Stomach (tissue), 8 donors: ENCODE measurements at regions not wholly inside any gene's neighbourhood (a gene's known extent, or its start where the extent isn't known, plus 50 kb on each side); places are given as distances from the start of the nearest gene placed in this dataset.
"Not testable (repeated sequence)": the region's sequence is repeated elsewhere in the genome, so short reads cannot be mapped to it uniquely, and the experiment has no call there.

Experiments
- DNase-seq, 2 donors: peaks; one replicate each; pipeline versions ENCODE4 v3.0.0 to v3.0.0-alpha.2; 2013 to 2019
- H3K27ac ChIP-seq, 5 donors: fragments of 200-600 bp in 4 of 5; sonication (generic) in 4 of 5; one replicate each; pipeline ENCODE4 v1.5.1; 2013 to 2019; ENCODE audit warnings: mild to moderate bottlenecking in 1 of 5, moderate library complexity in 1 of 5
- H3K27me3 ChIP-seq, 3 donors: fragments of 200-600 bp; sonication (generic); one replicate each; pipeline ENCODE4 v1.5.1; 2017 to 2019; ENCODE audit warnings: mixed run types in 1 of 3
- H3K36me3 ChIP-seq, 4 donors: fragments of 200-600 bp; sonication (generic); 1 replicate in 3 of 4; 2 replicates in 1 of 4; pipeline ENCODE4 v1.5.1; 2016 to 2019
- H3K4me1 ChIP-seq, 4 donors: fragments of 200-600 bp; sonication (generic); one replicate each; pipeline ENCODE4 v1.5.1; 2016 to 2019
- H3K4me3 ChIP-seq, 4 donors: fragments of 200-600 bp; sonication (generic) in 3 of 4; one replicate each; pipeline ENCODE4 v1.5.1; 2016 to 2019; ENCODE audit warnings: mild to moderate bottlenecking in 1 of 4
- H3K9me3 ChIP-seq, 4 donors: fragments of 200-600 bp; sonication (generic); one replicate each; pipeline ENCODE4 v1.5.1; 2016 to 2019
- CTCF ChIP-seq, 7 experiments: fragments of 450-650 bp in 4 of 7; fragments of 200-600 bp in 3 of 7; sonication (generic) in 3 of 7; IDR thresholded peaks; one replicate each; pipeline ENCODE4 v1.5.1; 2016 to 2019; ENCODE audit warnings: antibody characterized with exemption in 7 of 7, control low read depth in 2 of 7, mild to moderate bottlenecking in 1 of 7
- EP300 ChIP-seq: sonication (generic); formaldehyde crosslinking; IDR thresholded peaks from one replicate; pipeline ENCODE4 v1.6.1; 2017; ENCODE audit warnings: antibody characterized with exemption
- POLR2A ChIP-seq, 4 donors: fragments of 450-650 bp; IDR thresholded peaks; one replicate each; pipeline ENCODE4 v1.6.1; 2016; ENCODE audit warnings: antibody characterized with exemption in 4 of 4, control low read depth in 2 of 4, mild to moderate bottlenecking in 1 of 4, moderate library complexity in 1 of 4
- POLR2AphosphoS5 ChIP-seq, 3 donors: sonication (generic); formaldehyde crosslinking; IDR thresholded peaks; one replicate each; pipeline ENCODE4 v1.6.1; 2016; ENCODE audit warnings: antibody characterized with exemption in 3 of 3
- WGBS, 5 donors: extraction: QIAGEN DNeasy Blood & Tissue Kit in 3 of 5; methylation state at CpG; one replicate each; pipeline versions ENCODE4 v1.1.5 to v1.1.7; 2013 to 2018; 5-methylcytosine and 5-hydroxymethylcytosine counted together
- intact Hi-C: fragments of 100-400 bp; cut with DNase I; formaldehyde crosslinking; loops from one replicate; pipeline ENCODE4 v1.15.1; 2023; ENCODE audit warnings: low total_unique reads
- donor health status: healthy with polysubstance abuse.
- donor health status: Bipolar disorder and iron deficiency.
- donor health status: healthy.

- no peak overlapping the region for H3K4me3 ChIP-seq
- 89 to 95% (median 90%) methylated on average over 6 of the region's 6 CpGs for WGBS, 5 donors
- H3K27ac ChIP-seq: no peak overlapping the region
- DNase-seq: no peak
- peaks cover 0 to 7% (median 3%) of the 10 kb centered on the region in 4 donors for H3K9me3 ChIP-seq
- no peaks in the 10 kb centered on the region for H3K36me3 ChIP-seq
- H3K27me3 ChIP-seq: no peaks in the 10 kb centered on the region
- intact Hi-C loops: no loop called here
- H3K4me1 ChIP-seq: no peaks in the 10 kb centered on the region
- TF ChIP-seq POLR2A (IDR thresholded peaks at IDR 0.05) (no peak), CTCF (IDR thresholded peaks at IDR 0.05) (no peak), POLR2AphosphoS5 (IDR thresholded peaks at IDR 0.05) (no peak), EP300 (no peak)
Measured at GRCh38 chr12:94916663-94917062, 86.8 kb downstream of the NDUFA12 start.

GRCh38 chr12:94909663-94910062 lies 93.8 kb downstream of the NDUFA12 start:
- no peak for TF ChIP-seq EP300
- TF ChIP-seq POLR2A (IDR thresholded peaks at IDR 0.05): no peak
- no peak for TF ChIP-seq POLR2AphosphoS5 (IDR thresholded peaks at IDR 0.05)
- no peak for TF ChIP-seq CTCF (IDR thresholded peaks at IDR 0.05)
- Histone ChIP-seq H3K27ac (no peak overlapping the region), H3K4me1 (no peaks in the 10 kb centered on the region), H3K27me3 (no peaks in the 10 kb centered on the region), H3K36me3 (no peaks in the 10 kb centered on the region), H3K9me3 (peaks cover 0 to 17% (median 14%) of the 10 kb centered on the region in 4 donors), H3K4me3 (no peak overlapping the region)
- DNase-seq: peak in 1 of 2 donors; percentile 33
- intact Hi-C loops: loop anchor here (10.0 kb wide), 1 partner anchor 65 kb away; no protein-coding TSS in a partner anchor
- 59 to 71% (median 68%) methylated on average over 4 of the region's 4 CpGs for WGBS, 5 donors

GRCh38 chr12:94905749-94906148 lies 97.7 kb downstream of the NDUFA12 start:
- intact Hi-C loops: loop anchor here (10.0 kb wide), 1 partner anchor 61 kb away; no protein-coding TSS in a partner anchor
- 88 to 97% (median 93%) methylated on average over 4 of the region's 4 CpGs for WGBS, 5 donors
- not testable (repeated sequence) for H3K36me3 ChIP-seq, H3K27me3 ChIP-seq, H3K4me3 ChIP-seq, DNase-seq, H3K4me1 ChIP-seq, H3K27ac ChIP-seq
- peaks cover 0 to 14% (median 8%) of the 10 kb centered on the region in 4 donors for H3K9me3 ChIP-seq

- no peak overlapping the region for H3K4me3 ChIP-seq
- no peaks in the 10 kb centered on the region for H3K27me3 ChIP-seq
- 68 to 87% (median 74%) methylated on average over 2 of the region's 2 CpGs for WGBS, 5 donors
- TF ChIP-seq POLR2A (IDR thresholded peaks at IDR 0.05): no peak
- TF ChIP-seq POLR2AphosphoS5 (IDR thresholded peaks at IDR 0.05): no peak
- no peak for TF ChIP-seq CTCF (IDR thresholded peaks at IDR 0.05)
- TF ChIP-seq EP300: no peak
- peaks cover 0 to 5% (median 3%) of the 10 kb centered on the region in 4 donors for H3K9me3 ChIP-seq
- no peak for DNase-seq
- no peaks in the 10 kb centered on the region for H3K36me3 ChIP-seq
- intact Hi-C loops: loop anchor here (10.0 kb wide), 1 partner anchor 56 kb away; no protein-coding TSS in a partner anchor
- H3K27ac ChIP-seq: no peak overlapping the region
- H3K4me1 ChIP-seq: no peaks in the 10 kb centered on the region
Measured at GRCh38 chr12:94900496-94900895, 103.0 kb downstream of the NDUFA12 start.

GRCh38 chr12:94898388-94898787 lies 105.1 kb downstream of the NDUFA12 start:
- DNase-seq: peak in 1 of 2 donors; percentile 6
- no peak overlapping the region for H3K27ac ChIP-seq
- H3K4me1 ChIP-seq: no peaks in the 10 kb centered on the region
- intact Hi-C loops: no loop called here
- 72 to 94% (median 78%) methylated on average over 1 of the region's 1 CpG for WGBS, 5 donors
- no peak overlapping the region for H3K4me3 ChIP-seq
- H3K36me3 ChIP-seq: no peaks in the 10 kb centered on the region
- no peaks in the 10 kb centered on the region for H3K27me3 ChIP-seq
- no peak for TF ChIP-seq POLR2A (IDR thresholded peaks at IDR 0.05)
- no peak for TF ChIP-seq EP300
- TF ChIP-seq POLR2AphosphoS5 (IDR thresholded peaks at IDR 0.05): no peak
- no peak for TF ChIP-seq CTCF (IDR thresholded peaks at IDR 0.05)
- H3K9me3 ChIP-seq: no peaks in the 10 kb centered on the region
